GM12878 (cell line): ENCODE measurements at regions not wholly inside any gene's neighbourhood (a gene's known extent, or its start where the extent isn't known, plus 50 kb on each side); places are given as distances from the start of the nearest gene placed in this dataset.

Experiments
- ATAC-seq: fragments of 200-7000 bp; cut with Tn5 transposase; 3 replicates; pipeline ENCODE4 v1.9.1; 2020; ENCODE audit warnings: mild to moderate bottlenecking, moderate library complexity
- BruUV-seq: library from RNA; stranded (reverse); fragments of 400-500 nt; replicated peaks from 2 replicates; lab custom pipeline; 2021; lab: Mats Ljungman, UMichigan
- CTCF ChIA-PET: fragments of 300-600 bp; sonication (Branson Sonifier 250); formaldehyde crosslinking; extraction: SDS; loops from one replicate; lab custom pipeline; 2021; ENCODE audit warnings: inconsistent platforms; lab: Yijun Ruan, JAX
- POLR2A ChIA-PET: fragments of 350-600 bp; formaldehyde crosslinking; extraction: SDS; loops from one replicate; lab custom pipeline; 2021; ENCODE audit warnings: inconsistent platforms; lab: Charles Lee
- RAD21 ChIA-PET: fragments of 300-600 bp; sonication (Branson Sonifier 250); formaldehyde crosslinking; loops from one replicate; lab custom pipeline; 2023; ENCODE audit warnings: antibody characterized with exemption; ENCODE audit not compliant: unreplicated experiment; lab: Charles Lee
- SMC1A ChIA-PET: fragments of 300-600 bp; sonication (Branson Sonifier 250); formaldehyde crosslinking; loops from one replicate; lab custom pipeline; 2023; ENCODE audit not compliant: unreplicated experiment, uncharacterized antibody; lab: Charles Lee
- DNase-seq: peaks from one replicate; pipeline ENCODE4 v3.0.0-alpha.2; 2011; ENCODE audit warnings: low read depth, low spot score
- FAIRE-seq: peaks from 3 replicates; lab custom pipeline; 2011; peaks lifted over from hg19 to GRCh38; lab: Jason Lieb, UNC
- H2AFZ ChIP-seq: 2 replicates; pipeline ENCODE4 v1.6.0; 2011; ENCODE audit warnings: low read depth, low read length, control low read depth; ENCODE audit not compliant: control insufficient read depth
- H3K27ac ChIP-seq: 2 replicates; pipeline ENCODE4 v1.5.1; 2011; ENCODE audit warnings: control low read depth; ENCODE audit not compliant: control insufficient read depth, insufficient read depth
- H3K27me3 ChIP-seq, 2 experiments: replicated peaks in 1 of 2; 2 replicates each; pipeline versions ENCODE4 v1.6.0 to v1.6.1; 2011; ENCODE audit warnings: low read length in 1 of 2; ENCODE audit not compliant: control insufficient read depth in 2 of 2, insufficient read depth in 2 of 2
- H3K36me3 ChIP-seq, 2 experiments: 2 replicates each; pipeline ENCODE4 v1.5.1; 2011; ENCODE audit warnings: low read length in 1 of 2; ENCODE audit not compliant: control insufficient read depth in 2 of 2, insufficient read depth in 2 of 2
- H3K4me1 ChIP-seq: 2 replicates; pipeline ENCODE4 v1.6.1; 2011; ENCODE audit warnings: mild to moderate bottlenecking, low read length, moderate library complexity, mixed read lengths; ENCODE audit not compliant: control insufficient read depth, insufficient read depth
- H3K4me2 ChIP-seq: 2 replicates; pipeline ENCODE4 v1.6.0; 2011; ENCODE audit warnings: control low read depth; ENCODE audit not compliant: control insufficient read depth, insufficient read depth
- H3K4me3 ChIP-seq: fragments of 200-600 bp; sonication (generic); 2 replicates; pipeline ENCODE4 v1.5.1; 2016
- H3K79me2 ChIP-seq: 2 replicates; pipeline ENCODE4 v1.6.0; 2011; ENCODE audit warnings: low read length; ENCODE audit not compliant: control insufficient read depth, insufficient read depth
- H3K9ac ChIP-seq: 2 replicates; pipeline ENCODE4 v1.8.0; 2011; ENCODE audit warnings: low read length, control low read depth, mixed read lengths; ENCODE audit not compliant: control insufficient read depth, insufficient read depth
- H3K9me3 ChIP-seq: replicated peaks from 3 replicates; pipeline ENCODE4 v1.5.1; 2011; ENCODE audit warnings: mild to moderate bottlenecking, low read length; ENCODE audit not compliant: control insufficient read depth, insufficient read depth
- H4K20me1 ChIP-seq: 2 replicates; pipeline ENCODE4 v1.6.0; 2011; ENCODE audit not compliant: control insufficient read depth, insufficient read depth
- BMI1 ChIP-seq: fragments of 450-650 bp; IDR thresholded peaks from 2 replicates; pipeline ENCODE4 v1.6.1; 2016; ENCODE audit warnings: mild to moderate bottlenecking, moderate library complexity, borderline replicate concordance
- MYB ChIP-seq: fragments of 150-350 bp; IDR thresholded peaks from 2 replicates; pipeline ENCODE4 v1.6.1; 2014; ENCODE audit warnings: mild to moderate bottlenecking, low read depth, low read length, borderline replicate concordance
- NFYB ChIP-seq: IDR thresholded peaks from 2 replicates; pipeline ENCODE4 v1.6.1; 2011; ENCODE audit warnings: low read depth, mild to moderate bottlenecking, low read length, improper control_type of control experiment, moderate library complexity; ENCODE audit not compliant: insufficient read depth
- SIN3A ChIP-seq: IDR thresholded peaks from 2 replicates; pipeline ENCODE4 v1.6.1; 2012; ENCODE audit warnings: low read depth, low read length, improper control_type of control experiment
- SUZ12 ChIP-seq: fragments of 200-600 bp; sonication (generic); IDR thresholded peaks from one replicate; pipeline ENCODE4 v1.6.1; 2018; ENCODE audit warnings: antibody characterized with exemption, mild to moderate bottlenecking; ENCODE audit not compliant: unreplicated experiment
- ZNF592 ChIP-seq: fragments of 450-650 bp; IDR thresholded peaks from 2 replicates; pipeline ENCODE4 v1.6.1; 2017; ENCODE audit warnings: mild to moderate bottlenecking, moderate library complexity
- whole genome bisulfite sequencing: methylation state at CpG from one replicate; pipeline ENCODE4 v1.1.6; 2016; ENCODE audit warnings: low lambda C conversion rate; ENCODE audit not compliant: insufficient replicate concordance, insufficient coverage; ENCODE audit errors: missing lambda C conversion rate; 5-methylcytosine and 5-hydroxymethylcytosine counted together
- in situ Hi-C: fragments of 300-500 bp; cut with MboI; formaldehyde crosslinking; loops from 9 replicates; pipeline ENCODE4 v1.14.3; 2018; ENCODE audit warnings: mixed read lengths
- intact Hi-C: fragments of 100-400 bp; cut with micrococcal nuclease; formaldehyde crosslinking; loops from one replicate; pipeline ENCODE4 v1.14.2; 2022; ENCODE audit not compliant: unreplicated experiment

DNA sequence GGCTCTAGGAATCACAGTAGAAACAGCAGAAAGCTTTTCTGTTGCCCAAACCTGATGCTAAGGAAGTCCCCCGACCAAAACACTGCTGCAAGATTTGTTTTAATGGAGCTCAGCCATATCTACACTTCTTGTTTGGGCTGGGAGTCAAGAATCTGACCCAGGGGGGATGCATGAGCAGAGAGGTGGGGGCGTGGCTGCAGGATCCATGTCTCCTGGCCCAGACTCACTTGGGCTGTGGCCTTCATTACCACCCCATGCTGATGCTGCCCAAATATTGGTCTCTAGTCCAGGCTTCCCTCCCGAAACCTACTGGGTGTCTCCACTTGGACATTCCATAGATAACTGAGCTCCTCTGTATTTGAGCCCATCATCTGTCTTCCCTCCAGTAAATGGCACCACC is 361.5 kb upstream of the LARGE1 start:
- Histone ChIP-seq H3K27ac (no peak overlapping the region), H2AFZ (no peak overlapping the region), H3K9me3 (no peaks in the 10 kb centered on the region; the same call in 2 of the 3 replicates), H3K36me3 (no peaks in the 10 kb centered on the region), H3K9ac (no peak overlapping the region), H3K79me2 (no peaks in the 10 kb centered on the region), H3K4me1 (no peaks in the 10 kb centered on the region), H3K4me3 (no peak overlapping the region), H3K27me3 (no peaks in the 10 kb centered on the region), H4K20me1 (no peaks in the 10 kb centered on the region), H3K4me2 (no peak overlapping the region)
- ChIA-PET SMC1A (no interaction called here), POLR2A (no interaction called here), RAD21 (no interaction called here), CTCF (interaction anchor here (0.5 kb wide), 1 partner anchor 515 kb away, joined by 4 read pairs; no protein-coding TSS in a partner anchor)
- 3% methylated on average over 3 of the region's 3 CpGs for WGBS
- intact Hi-C loops: no loop called here
- no peak for DNase-seq
- in situ Hi-C loops: no loop called here
- ATAC-seq: no peak
- no TSS peak for BruUV-seq
- no peak for FAIRE-seq
- TF ChIP-seq BMI1: no peak
- TF ChIP-seq NFYB: no peak
- TF ChIP-seq SUZ12: no peak
- TF ChIP-seq SIN3A: no peak

GRCh38 chr22:34283844-34284243 is 363.6 kb upstream of the LARGE1 start:
- intact Hi-C loops (no loop called here), in situ Hi-C loops (no loop called here)
- Histone ChIP-seq H3K4me3 (no peak overlapping the region), H3K36me3 (no peaks in the 10 kb centered on the region), H2AFZ (no peak overlapping the region), H3K9me3 (no peaks in the 10 kb centered on the region; the same call in 2 of the 3 replicates), H4K20me1 (no peaks in the 10 kb centered on the region), H3K4me1 (no peaks in the 10 kb centered on the region), H3K27me3 (no peaks in the 10 kb centered on the region), H3K27ac (no peak overlapping the region), H3K4me2 (no peak overlapping the region), H3K79me2 (no peaks in the 10 kb centered on the region), H3K9ac (no peak overlapping the region)
- SMC1A ChIA-PET: no interaction called here
- DNase-seq (no peak), ATAC-seq (no peak), FAIRE-seq (no peak)
- RAD21 ChIA-PET: no interaction called here
- BruUV-seq: no TSS peak
- WGBS: 31% methylated on average over 3 of the region's 3 CpGs
- TF ChIP-seq ZNF592 (no peak), MYB (no peak)
- CTCF ChIA-PET: no interaction called here
- POLR2A ChIA-PET: no interaction called here
